Upper lobe of left lung (tissue), 4 donors: ENCODE measurements at regions not wholly inside any gene's neighbourhood (a gene's known extent, or its start where the extent isn't known, plus 50 kb on each side); places are given as distances from the start of the nearest gene placed in this dataset.

Source experiments
- CTCF ChIP-seq, 6 experiments: fragments of 450-650 bp in 4 of 6; fragments of 200-600 bp in 2 of 6; sonication (generic) in 2 of 6; IDR thresholded peaks; one replicate each; pipeline ENCODE4 v1.5.1; 2016 to 2019; ENCODE audit warnings: antibody characterized with exemption in 6 of 6
- POLR2A ChIP-seq, 4 donors: fragments of 450-650 bp; IDR thresholded peaks; one replicate each; pipeline ENCODE4 v1.5.1; 2016 to 2017; ENCODE audit warnings: antibody characterized with exemption in 4 of 4, mild to moderate bottlenecking in 2 of 4

GRCh38 chr12:89980236-89980635, 271.6 kb upstream of the ATP2B1 start:
- TF ChIP-seq CTCF (IDR thresholded peaks at IDR 0.05) (no peak), POLR2A (IDR thresholded peaks at IDR 0.05) (no peak)
